Left lung (tissue), 4 donors: ENCODE measurements at regions not wholly inside any gene's neighbourhood (a gene's known extent, or its start where the extent isn't known, plus 50 kb on each side); places are given as distances from the start of the nearest gene placed in this dataset.

Experiments
- ATAC-seq: fragments of 200-7000 bp; cut with Tn5 transposase; one replicate; pipeline ENCODE4 v1.9.1; 2020; ENCODE audit warnings: moderate library complexity
- DNase-seq, 4 donors: peaks; one replicate each; pipeline ENCODE4 v3.0.0-alpha.2; 2013 to 2020
- H3K27ac ChIP-seq, 2 donors: fragments of 200-600 bp; sonication (generic) in 1 of 2; one replicate each; pipeline versions ENCODE4 v1.5.0 to v1.8.0; 2020 to 2021
- H3K27me3 ChIP-seq, 2 donors: fragments of 200-600 bp; sonication (generic) in 1 of 2; one replicate each; pipeline versions ENCODE4 v1.5.0 to v1.8.0; 2020 to 2021
- H3K36me3 ChIP-seq, 2 donors: fragments of 200-600 bp; sonication (generic) in 1 of 2; one replicate each; pipeline versions ENCODE4 v1.5.0 to v1.8.0; 2020 to 2021
- H3K4me1 ChIP-seq, 2 donors: fragments of 200-600 bp; one replicate each; pipeline ENCODE4 v1.8.0; 2021
- H3K4me3 ChIP-seq, 2 donors: fragments of 200-600 bp; sonication (generic) in 1 of 2; one replicate each; pipeline versions ENCODE4 v1.5.0 to v1.8.0; 2020 to 2021; ENCODE audit warnings: mild to moderate bottlenecking in 1 of 2
- H3K9me3 ChIP-seq, 2 donors: fragments of 200-600 bp; sonication (generic) in 1 of 2; one replicate each; pipeline versions ENCODE4 v1.5.0 to v1.8.0; 2020 to 2021
- CTCF ChIP-seq, 2 donors: fragments of 200-600 bp; sonication (generic) in 1 of 2; IDR thresholded peaks; one replicate each; pipeline versions ENCODE4 v1.5.0 to v1.8.0; 2021; ENCODE audit warnings: antibody characterized with exemption in 2 of 2
- intact Hi-C, 2 donors: fragments of 100-400 bp; cut with DNase I; formaldehyde crosslinking; loops; one replicate each; pipeline versions ENCODE4 v1.11.2 to v1.14.2; 2022
- donor health status: DM: no; HTN: yes; CAD: no.
- donor health status: DM: no; HTN: no; CAD: no.

- no peak for TF ChIP-seq CTCF (IDR thresholded peaks at IDR 0.05)
- ATAC-seq = no peak
These were observed 855.7 kb downstream of the SLITRK5 start for GRCh38 chr13:88526853-88527215.

GRCh38 chr13:88541994-88542393 lies 870.8 kb downstream of the SLITRK5 start:
- Histone ChIP-seq H3K27ac (no peak overlapping the region), H3K4me3 (no peak overlapping the region), H3K27me3 (no peaks in the 10 kb centered on the region), H3K36me3 (no peaks in the 10 kb centered on the region), H3K4me1 (no peaks in the 10 kb centered on the region), H3K9me3 (no peaks in the 10 kb centered on the region)
- no peak for TF ChIP-seq CTCF (IDR thresholded peaks at IDR 0.05)
- ATAC-seq (no peak), DNase-seq (no peak)
- intact Hi-C loops = no loop called here

More at GRCh38 chr13:88526853-88527215, 855.7 kb downstream of the SLITRK5 start:
- intact Hi-C loops = no loop called here
- Histone ChIP-seq H3K36me3 (no peaks in the 10 kb centered on the region), H3K27me3 (no peaks in the 10 kb centered on the region), H3K4me3 (no peak overlapping the region), H3K27ac (no peak overlapping the region), H3K9me3 (peaks cover 0 to 7% of the 10 kb centered on the region in 2 donors), H3K4me1 (no peaks in the 10 kb centered on the region)
- DNase-seq = no peak

GRCh38 chr13:88544836-88545235 lies 873.7 kb downstream of the SLITRK5 start:
- no peak for TF ChIP-seq CTCF (IDR thresholded peaks at IDR 0.05)
- Histone ChIP-seq H3K27ac (no peak overlapping the region), H3K27me3 (no peaks in the 10 kb centered on the region), H3K4me1 (no peaks in the 10 kb centered on the region), H3K9me3 (no peaks in the 10 kb centered on the region), H3K4me3 (no peak overlapping the region), H3K36me3 (no peaks in the 10 kb centered on the region)
- intact Hi-C loops = no loop called here
- DNase-seq (no peak), ATAC-seq (no peak)

- H3K27me3 ChIP-seq = no peaks in the 10 kb centered on the region
- H3K36me3 ChIP-seq = no peaks in the 10 kb centered on the region
- no peak overlapping the region for H3K4me3 ChIP-seq
- no peak for TF ChIP-seq CTCF (IDR thresholded peaks at IDR 0.05)
- H3K9me3 ChIP-seq = no peaks in the 10 kb centered on the region
- ATAC-seq (no peak), DNase-seq (no peak)
- H3K4me1 ChIP-seq = no peaks in the 10 kb centered on the region
- intact Hi-C loops = no loop called here
- H3K27ac ChIP-seq = no peak overlapping the region
These were observed 881.8 kb downstream of the SLITRK5 start for GRCh38 chr13:88552966-88553365.

- no peak for TF ChIP-seq CTCF (IDR thresholded peaks at IDR 0.05)
- Histone ChIP-seq H3K4me3 (no peak overlapping the region), H3K4me1 (no peaks in the 10 kb centered on the region), H3K27me3 (no peaks in the 10 kb centered on the region), H3K9me3 (no peaks in the 10 kb centered on the region), H3K27ac (no peak overlapping the region), H3K36me3 (no peaks in the 10 kb centered on the region)
- DNase-seq (no peak), ATAC-seq (no peak)
- intact Hi-C loops = no loop called here
These were observed 894.4 kb downstream of the SLITRK5 start for GRCh38 chr13:88565566-88565965.
